ENCODE measurements at regions not wholly inside any gene's neighbourhood (a gene's known extent, or its start where the extent isn't known, plus 50 kb on each side); places are given as distances from the start of the nearest gene placed in this dataset.
"Not testable (repeated sequence)": the region's sequence is repeated elsewhere in the genome, so short reads cannot be mapped to it uniquely, and the experiment has no call there.

DNA sequence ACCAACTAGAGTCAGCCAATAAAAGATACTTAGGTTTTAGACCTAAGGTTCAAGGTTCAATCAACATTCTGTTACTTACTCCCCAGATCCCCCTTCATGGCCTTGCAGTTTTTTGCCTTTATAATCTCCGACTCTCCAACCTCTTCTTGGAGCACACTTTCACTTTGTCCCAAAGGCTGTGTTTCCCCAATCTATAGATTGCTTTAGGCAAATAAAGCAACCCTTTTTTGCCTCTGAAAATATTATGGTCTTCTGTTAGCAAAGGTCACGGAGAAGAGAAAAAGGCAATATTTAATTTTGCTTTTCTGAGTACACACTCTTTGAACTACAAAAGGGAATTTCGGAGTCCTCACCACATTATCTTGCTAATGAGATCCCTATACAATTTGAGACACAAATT is 268.1 kb downstream of the PLOD2 start:
- DNase-seq = no peak

- DNase-seq = no peak
These were observed 267.7 kb downstream of the PLOD2 start for GRCh38 chr3:145893331-145893730.

- no peak for DNase-seq
These were observed 262.5 kb downstream of the PLOD2 start for GRCh38 chr3:145898487-145898886.

GRCh38 chr3:145899241-145899640 is 261.7 kb downstream of the PLOD2 start:
- DNase-seq = no peak

DNA sequence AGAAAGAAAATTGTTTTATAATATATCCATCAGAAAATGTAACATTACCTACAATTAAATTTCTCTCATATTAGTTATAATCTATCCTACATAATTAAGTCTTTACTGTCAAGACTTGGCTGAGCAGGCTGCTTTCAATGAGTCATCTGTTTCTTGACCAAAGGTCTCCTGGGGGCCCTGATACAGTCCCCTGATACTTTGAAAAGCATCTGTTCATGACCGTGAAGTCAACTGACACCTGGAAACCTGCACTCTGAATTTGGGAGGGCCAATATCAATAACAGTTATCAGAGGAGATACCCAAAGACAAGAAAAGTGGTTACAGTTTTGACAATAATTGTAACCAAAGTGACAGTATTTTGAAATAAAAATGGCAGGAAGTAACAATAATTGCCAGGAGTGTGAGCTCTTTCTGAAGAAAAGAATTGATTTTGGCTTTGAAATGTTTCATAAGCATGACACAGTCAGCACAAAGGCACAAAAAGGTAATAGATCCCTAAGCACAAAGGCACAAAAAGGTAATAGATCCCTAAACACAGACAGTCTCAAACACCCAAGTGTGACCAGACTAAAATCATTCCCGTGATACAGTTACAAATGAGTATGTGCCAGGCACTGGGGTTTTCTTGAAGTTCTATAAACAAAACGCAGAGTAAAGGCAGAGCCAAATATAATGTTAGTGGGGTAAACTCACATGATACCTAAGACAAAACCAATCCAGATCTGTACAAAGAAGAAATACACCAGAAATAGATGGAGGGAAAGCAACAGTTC is 260.7 kb downstream of the PLOD2 start:
- no peak for DNase-seq

DNA sequence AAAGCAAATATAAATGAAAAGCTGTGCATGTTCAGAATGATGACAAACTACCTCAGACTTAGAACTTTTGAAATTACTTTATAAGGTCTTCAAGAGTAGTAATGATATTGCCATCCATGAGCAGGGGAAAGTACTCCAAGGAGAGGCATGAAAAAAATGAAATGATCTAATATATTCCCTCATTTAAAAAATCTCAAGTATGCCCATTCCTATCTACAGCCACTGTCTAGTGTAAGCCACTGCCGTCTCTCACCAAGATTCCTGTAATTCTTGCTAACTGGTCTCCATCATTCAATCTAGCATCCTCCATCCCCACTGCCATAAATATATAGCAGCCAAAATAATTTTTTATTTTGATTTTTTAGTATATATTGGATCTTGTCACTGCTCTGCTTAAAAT is 258.8 kb downstream of the PLOD2 start:
- no peak for DNase-seq

- no peak for DNase-seq
These were observed 257.4 kb downstream of the PLOD2 start for GRCh38 chr3:145903472-145904013.

- DNase-seq = no peak
These were observed 256.8 kb downstream of the PLOD2 start for GRCh38 chr3:145904138-145904537.

DNA sequence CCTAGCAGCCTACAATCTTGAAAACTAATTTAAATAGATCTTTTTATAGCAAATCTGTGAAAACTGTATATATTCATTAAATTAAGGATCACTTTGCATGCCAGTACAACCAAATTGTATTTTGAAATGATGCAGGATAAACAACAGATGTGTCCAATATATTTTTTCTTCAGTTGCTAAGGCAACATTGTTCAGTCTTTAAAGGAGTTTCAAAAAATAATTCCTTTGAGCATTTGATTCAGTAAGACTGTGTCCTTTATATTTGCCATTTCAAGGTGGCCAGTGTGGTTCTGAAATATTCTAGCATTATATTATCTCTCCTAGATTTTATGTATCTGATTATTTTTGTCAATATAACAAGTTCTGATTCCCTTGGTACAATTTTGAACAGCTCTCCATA is 254.7 kb downstream of the PLOD2 start:
- DNase-seq = no peak

DNA sequence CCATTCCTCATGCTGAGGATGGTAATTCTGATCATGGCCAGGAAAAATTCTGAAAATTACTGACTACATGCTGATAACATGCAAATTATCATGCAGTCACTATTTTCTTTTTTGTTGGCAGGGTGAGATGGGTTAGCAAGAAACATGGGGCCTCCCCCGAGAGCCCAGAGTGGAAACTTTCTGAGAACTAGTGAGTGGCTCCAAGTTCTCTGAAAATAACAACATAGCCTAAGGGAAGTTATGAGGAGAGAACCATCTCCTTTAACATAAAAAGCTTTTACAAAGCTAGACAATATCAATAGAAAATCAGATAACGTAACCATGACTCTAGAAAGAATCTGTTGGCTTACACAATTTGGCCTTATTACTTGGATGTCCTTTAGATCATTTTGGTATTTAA is 254.2 kb downstream of the PLOD2 start:
- DNase-seq = no peak

DNA sequence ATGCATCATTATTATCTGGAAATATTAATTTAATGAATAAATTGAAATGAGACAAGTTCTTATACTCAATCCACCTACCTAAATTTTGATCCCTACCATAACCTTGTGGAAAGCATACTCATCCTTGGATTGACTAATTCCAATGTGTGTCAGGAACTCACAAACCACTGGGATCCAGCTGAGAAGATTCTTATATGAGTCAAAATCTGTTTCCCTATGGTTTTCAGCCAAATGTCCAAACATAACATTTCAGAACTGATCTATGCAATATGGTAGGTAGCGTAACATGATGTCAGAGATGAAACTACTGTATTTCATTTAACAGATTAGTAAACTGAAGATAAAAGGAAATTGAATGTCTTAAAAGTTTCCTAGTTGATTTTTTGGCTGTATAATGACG is 250.0 kb downstream of the PLOD2 start:
- DNase-seq = no peak

GRCh38 chr3:145915787-145916186 is 245.2 kb downstream of the PLOD2 start:
- no peak for DNase-seq

DNA sequence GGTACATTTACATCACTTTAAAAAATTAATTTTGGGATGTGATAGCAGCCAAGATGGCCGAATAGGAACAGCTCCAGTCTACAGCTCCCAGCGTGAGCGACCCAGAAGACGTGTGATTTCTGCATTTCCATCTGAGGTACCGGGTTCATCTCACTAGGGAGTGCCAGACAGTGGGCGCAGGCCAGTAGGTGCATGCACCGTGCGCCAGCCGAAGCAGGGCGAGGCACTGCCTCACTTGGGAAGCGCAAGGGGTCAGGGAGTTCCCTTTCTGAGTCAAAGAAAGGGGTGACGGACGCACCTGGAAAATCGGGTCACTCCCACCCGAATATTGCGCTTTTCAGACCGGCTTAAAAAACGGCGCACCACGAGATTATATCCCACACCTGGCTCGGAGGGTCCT is 233.2 kb downstream of the PLOD2 start:
- DNase-seq = not testable (repeated sequence)

DNA sequence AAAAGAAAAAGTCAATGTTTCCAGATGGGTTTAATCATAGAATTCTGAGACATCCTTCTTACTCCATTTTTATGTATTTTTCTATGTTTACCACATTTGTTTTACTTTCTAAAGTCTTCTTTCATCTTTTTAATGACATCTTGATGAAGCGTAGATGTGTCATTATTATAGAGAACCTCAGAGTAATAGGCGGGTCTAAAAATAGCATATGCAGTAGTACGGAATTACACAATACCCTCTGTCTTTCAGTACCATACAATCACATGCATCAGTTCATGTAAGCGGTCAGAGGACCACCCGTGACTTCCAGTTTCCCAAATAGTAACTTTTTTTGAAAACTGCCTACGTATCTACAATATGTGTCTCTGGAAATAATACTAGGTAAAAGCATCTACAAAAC is 224.0 kb downstream of the PLOD2 start:
- DNase-seq = no peak

DNA sequence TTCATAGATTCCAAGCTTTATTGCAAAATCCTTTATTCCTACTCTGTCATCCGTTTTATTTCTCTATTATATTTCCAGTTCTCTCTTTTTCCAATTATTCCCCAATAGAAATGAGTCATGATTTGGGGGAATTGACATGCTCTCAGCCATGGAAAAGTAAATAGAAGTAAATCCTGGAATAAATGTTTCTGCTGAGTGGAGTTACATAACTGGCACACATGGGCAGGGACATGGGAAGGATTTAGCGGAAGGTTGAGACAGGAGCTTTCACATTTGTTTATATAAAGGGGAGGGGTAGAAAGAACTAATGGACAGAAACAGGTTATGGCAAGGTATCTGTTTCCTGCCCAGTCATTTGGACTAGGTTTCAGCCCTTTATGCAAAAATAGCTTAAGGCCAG is 221.6 kb downstream of the PLOD2 start:
- no peak for DNase-seq

DNA sequence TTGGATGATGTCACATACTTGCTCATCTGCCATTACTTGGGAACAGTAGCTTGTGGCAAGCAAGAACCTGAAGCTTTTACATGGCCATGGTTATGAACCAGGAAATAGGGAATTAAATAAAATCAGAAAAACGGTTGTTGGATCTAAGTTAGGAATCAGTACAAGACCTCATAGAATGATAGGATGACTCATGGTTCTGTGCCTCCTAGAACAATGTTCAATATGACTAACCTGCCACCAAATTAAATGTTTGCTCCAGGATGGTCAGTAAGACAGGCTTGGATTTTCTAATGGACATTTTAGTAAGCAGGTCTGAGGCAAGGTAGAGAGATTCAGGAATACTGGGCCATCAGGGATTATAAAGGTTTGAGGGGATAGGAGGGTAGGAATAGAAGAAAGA is 218.9 kb downstream of the PLOD2 start:
- DNase-seq = no peak

GRCh38 chr3:145943952-145944351 is 217.0 kb downstream of the PLOD2 start:
- DNase-seq = no peak

DNA sequence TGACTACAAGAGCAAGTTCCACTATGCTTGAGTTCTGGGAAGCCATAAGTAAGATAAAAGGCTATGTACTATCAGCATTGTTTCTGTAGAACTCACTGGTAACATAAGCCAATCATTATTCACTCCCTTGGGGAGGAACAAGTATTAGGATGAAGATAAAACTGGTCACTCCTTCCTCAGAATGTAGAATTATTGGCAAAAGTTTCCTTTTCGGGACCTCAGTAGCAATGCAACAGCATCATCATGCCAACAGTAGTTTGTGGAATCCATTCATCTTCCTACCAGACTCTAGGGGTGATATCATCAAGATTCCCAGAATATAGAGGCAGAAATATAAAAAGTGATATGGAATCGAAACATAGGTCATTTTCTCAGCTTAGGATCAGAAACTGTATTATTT is 209.5 kb downstream of the PLOD2 start:
- DNase-seq = no peak

DNA sequence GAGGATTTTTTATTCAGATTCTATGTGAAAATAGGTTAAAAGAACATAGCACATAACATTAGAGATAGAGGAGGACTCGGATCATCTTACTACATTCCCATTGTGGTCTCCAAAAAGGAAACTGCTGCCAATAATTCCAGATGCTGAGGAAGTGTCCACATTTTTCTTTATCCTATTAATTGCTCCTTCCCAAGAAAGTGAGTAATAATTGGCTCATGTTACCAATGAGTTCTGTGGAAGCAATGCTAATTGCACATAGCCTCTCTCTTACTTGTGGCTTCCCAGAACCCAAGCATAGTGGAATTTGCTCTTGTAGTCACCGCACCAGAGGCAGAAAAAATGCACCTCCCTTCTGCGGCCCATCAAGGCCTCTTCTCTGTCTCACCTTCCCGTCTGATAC is 208.4 kb downstream of the PLOD2 start:
- no peak for DNase-seq

DNA sequence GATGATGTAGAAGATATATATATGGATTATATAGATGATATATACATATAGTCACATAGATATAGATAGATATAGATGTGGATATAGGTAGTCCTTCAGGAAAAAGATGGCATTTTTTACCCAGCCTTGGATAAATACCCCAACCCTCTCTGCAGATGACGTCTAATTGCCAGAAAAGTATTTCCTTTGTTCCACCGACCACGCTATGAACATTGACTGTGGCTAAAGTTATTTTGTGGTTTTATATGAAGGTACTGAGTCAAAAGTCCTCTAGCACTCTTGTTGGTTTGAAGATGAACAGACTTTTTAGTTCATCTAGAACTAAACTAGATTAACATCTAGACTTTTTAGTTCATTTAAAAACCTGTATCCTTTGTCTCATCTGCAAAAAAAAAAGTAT is 207.7 kb downstream of the PLOD2 start:
- no peak for DNase-seq

DNA sequence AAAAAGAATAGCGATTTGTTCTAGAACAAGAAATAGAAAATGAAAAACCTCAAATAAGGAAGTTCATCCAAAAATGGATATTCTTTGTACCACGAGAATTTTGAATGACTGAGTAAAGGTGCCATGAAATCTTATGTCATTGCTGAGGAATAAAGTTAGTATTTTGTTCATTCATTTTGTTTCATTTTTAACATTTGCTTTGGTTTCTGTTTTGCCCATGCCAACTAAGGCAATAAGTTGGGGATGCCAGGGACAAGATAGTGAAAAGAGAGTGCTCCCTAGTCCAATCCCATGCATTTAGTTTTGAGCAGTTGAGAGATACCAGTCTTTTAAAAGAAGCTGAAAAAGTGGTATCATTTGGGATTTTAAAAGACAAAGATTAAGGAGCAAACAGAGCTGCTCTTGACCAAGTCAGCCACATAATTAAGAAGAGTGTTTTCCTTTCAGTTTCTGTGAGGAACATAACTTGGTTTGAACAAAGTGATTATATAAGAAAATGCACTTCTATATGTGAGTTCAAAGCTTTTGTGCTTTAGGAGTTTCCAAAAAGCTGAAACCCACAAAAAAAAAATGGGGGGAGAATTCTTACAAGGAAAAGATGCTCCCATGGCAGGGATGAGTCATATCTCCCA is 201.4 kb downstream of the PLOD2 start:
- no peak for DNase-seq

GRCh38 chr3:145963111-145963510 is 197.9 kb downstream of the PLOD2 start:
- DNase-seq = no peak

- DNase-seq = no peak
These were observed 193.9 kb downstream of the PLOD2 start for GRCh38 chr3:145967043-145967442.

- no peak for DNase-seq
These were observed 189.8 kb downstream of the PLOD2 start for GRCh38 chr3:145971186-145971585.

DNA sequence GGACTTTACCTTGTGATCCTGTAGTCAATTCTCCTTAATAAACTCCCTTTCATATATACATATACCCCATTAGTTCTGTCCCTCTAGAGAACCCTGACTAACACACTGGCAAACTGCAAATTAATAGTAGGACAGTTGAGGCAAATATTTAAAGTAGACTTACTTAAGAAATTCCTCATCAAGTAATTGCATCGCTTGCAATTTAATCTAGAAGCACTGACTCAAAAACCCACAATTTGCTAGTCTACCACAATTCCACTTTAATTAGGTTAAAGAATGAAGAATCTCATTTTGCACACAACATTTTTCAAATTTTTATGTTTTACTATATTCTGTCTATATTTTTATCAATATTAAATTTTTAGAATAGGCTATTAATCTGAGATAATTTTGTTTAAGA is 188.1 kb downstream of the PLOD2 start:
- no peak for DNase-seq

Data from T-helper 1 cell (primary cell).